ENCODE measurements at regions not wholly inside any gene's neighbourhood (a gene's known extent, or its start where the extent isn't known, plus 50 kb on each side); places are given as distances from the start of the nearest gene placed in this dataset.

DNA sequence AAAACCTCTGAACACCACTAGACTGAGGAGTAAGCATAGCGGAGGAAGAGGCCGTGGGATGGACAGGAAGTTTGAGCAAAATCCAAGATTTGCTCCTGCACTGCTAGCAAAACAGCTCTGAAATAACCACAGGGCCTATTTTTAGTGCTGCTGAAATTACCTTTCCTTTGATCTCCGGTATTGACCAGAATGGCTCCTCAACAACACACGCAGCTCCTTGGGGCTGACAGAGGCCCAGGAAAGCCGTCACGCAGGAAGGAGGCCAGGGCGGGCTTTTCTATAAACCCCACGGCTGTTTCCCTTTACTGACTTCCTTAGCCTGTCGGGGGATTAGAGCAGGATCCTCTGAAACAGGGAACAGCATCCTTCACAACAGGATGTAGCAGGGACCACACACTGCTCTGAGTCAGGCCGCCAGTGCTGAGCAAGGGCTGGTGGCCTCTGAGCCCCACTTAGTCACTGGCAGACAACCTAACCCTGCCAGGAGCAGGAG, 80.8 kb upstream of the LCLAT1 start:
- Histone ChIP-seq H3K27ac (ENCODE audit: low read depth in 2 of 2, low read length in 2 of 2) (peak overlapping the region in 1 of 2 donors; percentile 26), H3K27me3 (ENCODE audit: control insufficient read depth, insufficient read depth, low read length) (no peaks in the 10 kb centered on the region), H3K4me3 (ENCODE audit: low read length in 3 of 3) (no peak overlapping the region), H3K9ac (ENCODE audit: low read length in 3 of 3) (no peak overlapping the region), H3K4me1 (ENCODE audit: control insufficient read depth in 2 of 3, insufficient read depth in 2 of 3, low read depth in 1 of 3, low read length in 3 of 3) (peaks cover 10 to 37% (median 21%) of the 10 kb centered on the region in 3 donors), H3K36me3 (ENCODE audit: control insufficient read depth in 2 of 3, insufficient read depth in 3 of 3, low read length in 3 of 3) (no peaks in the 10 kb centered on the region), H3K9me3 (ENCODE audit: control insufficient read depth in 2 of 3, insufficient read depth in 1 of 3, low read length in 3 of 3) (no peaks in the 10 kb centered on the region)
- TF ChIP-seq CTCF (IDR thresholded peaks at IDR 0.05; ENCODE audit: borderline replicate concordance, extremely low read depth, insufficient read depth): no peak
- intact Hi-C loops (cut with DNase I): no loop called here
- FAIRE-seq (no peak), DNase-seq (no peak)

DNA sequence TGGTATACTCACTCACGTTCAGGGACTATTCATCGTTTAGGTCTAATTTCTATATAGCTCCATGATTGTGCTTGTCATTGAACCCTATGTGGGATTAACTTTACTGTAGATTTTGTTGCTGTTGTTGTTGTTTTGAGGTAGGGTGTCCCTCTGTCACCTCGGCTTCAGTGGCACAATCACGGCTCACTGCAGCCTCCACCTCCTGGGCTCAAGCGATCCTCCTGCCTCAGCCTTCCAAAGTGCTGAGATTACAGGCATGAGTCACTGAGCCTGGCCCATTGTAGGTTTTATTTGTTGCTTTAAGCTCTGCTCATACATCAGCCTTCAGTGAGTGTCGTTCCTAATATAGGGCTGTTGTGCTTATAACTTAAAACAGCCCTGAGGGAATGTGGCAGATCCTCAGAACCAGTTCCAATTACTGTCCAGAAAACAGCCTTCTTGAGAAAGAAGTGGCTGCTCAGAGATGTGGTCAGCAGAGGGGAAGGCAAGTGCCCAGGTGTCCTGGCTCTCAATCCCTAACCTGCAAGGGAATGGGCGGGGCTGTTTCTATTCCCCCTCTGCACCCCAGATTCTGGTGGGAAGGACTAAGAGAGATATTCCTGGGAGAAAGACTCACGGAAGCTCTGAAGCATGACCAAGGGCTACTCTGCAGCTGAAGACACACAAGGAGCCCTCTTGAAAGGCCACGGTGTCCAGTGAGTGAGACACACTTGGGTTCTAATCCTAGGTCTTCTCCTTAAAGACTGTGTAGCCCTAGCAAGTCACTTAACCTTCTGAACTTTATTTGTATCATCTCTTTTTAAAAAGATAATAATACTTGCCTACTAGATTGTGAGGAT, 79.6 kb upstream of the LCLAT1 start:
- intact Hi-C loops (cut with DNase I): no loop called here
- DNase-seq (no peak), FAIRE-seq (no peak)

DNA sequence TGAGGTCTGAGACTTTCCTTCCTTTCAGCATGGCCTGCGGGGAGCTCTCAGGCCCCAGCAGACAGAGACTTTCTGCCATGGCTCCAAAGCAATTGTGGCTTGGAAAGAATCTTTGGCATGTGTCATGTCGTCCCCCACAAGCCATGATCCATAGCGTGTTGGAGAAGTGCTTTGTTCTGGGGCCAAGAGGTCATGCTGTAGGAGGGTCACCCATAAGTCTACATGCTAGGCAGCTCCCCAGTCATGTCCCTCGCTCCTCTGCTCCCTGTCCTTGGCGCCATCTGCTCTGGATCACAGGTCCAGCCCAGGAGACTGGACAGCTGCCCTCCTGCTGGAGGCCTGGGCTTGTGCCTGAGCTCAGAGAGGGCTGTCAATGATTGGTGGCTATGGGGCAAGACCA, 78.8 kb upstream of the LCLAT1 start:
- TF ChIP-seq CTCF (IDR thresholded peaks at IDR 0.05; ENCODE audit: borderline replicate concordance, extremely low read depth, insufficient read depth): no peak
- Histone ChIP-seq H3K4me1 (ENCODE audit: control insufficient read depth in 2 of 3, insufficient read depth in 2 of 3, low read depth in 1 of 3, low read length in 3 of 3) (peaks cover 0 to 21% (median 9%) of the 10 kb centered on the region in 3 donors), H3K4me3 (ENCODE audit: low read length in 3 of 3) (no peak overlapping the region), H3K27me3 (ENCODE audit: control insufficient read depth, insufficient read depth, low read length) (no peaks in the 10 kb centered on the region), H3K9ac (ENCODE audit: low read length in 3 of 3) (no peak overlapping the region), H3K36me3 (ENCODE audit: control insufficient read depth in 2 of 3, insufficient read depth in 3 of 3, low read length in 3 of 3) (no peaks in the 10 kb centered on the region), H3K27ac (ENCODE audit: low read depth in 2 of 2, low read length in 2 of 2) (no peak overlapping the region), H3K9me3 (ENCODE audit: control insufficient read depth in 2 of 3, insufficient read depth in 1 of 3, low read length in 3 of 3) (no peaks in the 10 kb centered on the region)
- peak; percentile 56 to 95 (median 81) for DNase-seq
- intact Hi-C loops (cut with DNase I): no loop called here
- no peak for FAIRE-seq

More for the DNA sequence above, 79.6 kb upstream of the LCLAT1 start:
- no peak overlapping the region for H3K4me3 ChIP-seq (ENCODE audit: low read length in 3 of 3)
- no peaks in the 10 kb centered on the region for H3K9me3 ChIP-seq (ENCODE audit: control insufficient read depth in 2 of 3, insufficient read depth in 1 of 3, low read length in 3 of 3)
- H3K4me1 ChIP-seq (ENCODE audit: control insufficient read depth in 2 of 3, insufficient read depth in 2 of 3, low read depth in 1 of 3, low read length in 3 of 3): peaks cover 6 to 30% (median 11%) of the 10 kb centered on the region in 3 donors
- TF ChIP-seq CTCF (IDR thresholded peaks at IDR 0.05; ENCODE audit: borderline replicate concordance, extremely low read depth, insufficient read depth): no peak
- no peak overlapping the region for H3K9ac ChIP-seq (ENCODE audit: low read length in 3 of 3)
- no peak overlapping the region for H3K27ac ChIP-seq (ENCODE audit: low read depth in 2 of 2, low read length in 2 of 2)
- H3K36me3 ChIP-seq (ENCODE audit: control insufficient read depth in 2 of 3, insufficient read depth in 3 of 3, low read length in 3 of 3): no peaks in the 10 kb centered on the region
- no peaks in the 10 kb centered on the region for H3K27me3 ChIP-seq (ENCODE audit: control insufficient read depth, insufficient read depth, low read length)

All from kidney (tissue), 13 donors.